OCI-LY1 (cell line): ENCODE measurements at regions not wholly inside any gene's neighbourhood (a gene's known extent, or its start where the extent isn't known, plus 50 kb on each side); places are given as distances from the start of the nearest gene placed in this dataset.

Experiments
- H2AFZ ChIP-seq: fragments of 200-600 bp; sonication (generic), shearing (Covaris generic); 2 replicates; pipeline ENCODE4 v1.6.0; 2014; ENCODE audit warnings: antibody characterized with exemption, mild to moderate bottlenecking, low read length
- H3F3A ChIP-seq: fragments of 200-600 bp; sonication (generic), shearing (Covaris generic); 2 replicates; pipeline ENCODE4 v1.6.0; 2014; ENCODE audit warnings: mild to moderate bottlenecking, antibody characterized with exemption, low read length, moderate library complexity; ENCODE audit not compliant: insufficient read depth
- H3K27ac ChIP-seq: fragments of 200-600 bp; sonication (generic); 2 replicates; pipeline ENCODE4 v1.5.1; 2014; ENCODE audit warnings: low read length, mixed run types, mild to moderate bottlenecking, low read depth; ENCODE audit not compliant: poor library complexity, severe bottlenecking
- H3K27me3 ChIP-seq: fragments of 200-600 bp; sonication (generic); 2 replicates; pipeline ENCODE4 v1.6.0; 2014; ENCODE audit warnings: antibody characterized with exemption, mild to moderate bottlenecking, low read length, moderate library complexity; ENCODE audit not compliant: insufficient read depth
- H3K36me3 ChIP-seq: fragments of 200-600 bp; sonication (generic); 2 replicates; pipeline ENCODE4 v1.6.1; 2014; ENCODE audit warnings: mild to moderate bottlenecking, antibody characterized with exemption, low read length, moderate library complexity, mixed read lengths; ENCODE audit not compliant: insufficient read depth
- H3K4me1 ChIP-seq: fragments of 200-600 bp; sonication (generic); 2 replicates; pipeline ENCODE4 v1.5.1; 2014; ENCODE audit warnings: mild to moderate bottlenecking, low read length, moderate library complexity; ENCODE audit not compliant: insufficient read depth, severe bottlenecking
- H3K4me2 ChIP-seq: fragments of 200-600 bp; sonication (generic), shearing (Covaris generic); 2 replicates; pipeline ENCODE4 v1.6.1; 2014; ENCODE audit warnings: low read length
- H3K4me3 ChIP-seq: fragments of 200-600 bp; sonication (generic); 2 replicates; pipeline ENCODE4 v1.5.1; 2014; ENCODE audit warnings: low read length, low read depth, mild to moderate bottlenecking, mixed read lengths; ENCODE audit not compliant: poor library complexity, severe bottlenecking
- H3K79me2 ChIP-seq: fragments of 200-600 bp; shearing (Covaris generic); 2 replicates; pipeline ENCODE4 v1.6.1; 2016; ENCODE audit warnings: mixed run types, low read length, mixed read lengths; ENCODE audit not compliant: insufficient read depth
- H3K9ac ChIP-seq: fragments of 200-600 bp; sonication (generic), shearing (Covaris generic); 2 replicates; pipeline ENCODE4 v1.6.1; 2014; ENCODE audit warnings: mild to moderate bottlenecking, low read length, mixed read lengths
- H3K9me2 ChIP-seq: fragments of 200-600 bp; sonication (generic), shearing (Covaris generic); 2 replicates; pipeline ENCODE4 v1.6.1; 2014; ENCODE audit warnings: low read depth, mild to moderate bottlenecking, low read length, mixed read lengths
- H3K9me3 ChIP-seq: fragments of 200-600 bp; shearing (Covaris generic); 2 replicates; pipeline ENCODE4 v1.6.1; 2014; ENCODE audit warnings: low read length, mixed read lengths
- H4K20me1 ChIP-seq: fragments of 200-600 bp; sonication (generic), shearing (Covaris generic); 2 replicates; pipeline ENCODE4 v1.6.0; 2016; ENCODE audit warnings: mild to moderate bottlenecking, low read length; ENCODE audit not compliant: insufficient read depth
- EZH2 ChIP-seq: fragments of 200-600 bp; sonication (generic), shearing (Covaris generic); IDR thresholded peaks from 2 replicates; pipeline ENCODE4 v1.8.0; 2017; ENCODE audit warnings: borderline replicate concordance, mixed run types, mild to moderate bottlenecking, antibody characterized with exemption, low read length, moderate library complexity, mixed read lengths
- TF ChIP-seq, protein P1 (sequence below): fragments of 200-600 bp; sonication (generic), shearing (Covaris generic); IDR thresholded peaks from 2 replicates; pipeline ENCODE4 v1.5.1; 2017; ENCODE audit warnings: mild to moderate bottlenecking, antibody characterized with exemption, low read length, moderate library complexity, mixed read lengths

DNA sequence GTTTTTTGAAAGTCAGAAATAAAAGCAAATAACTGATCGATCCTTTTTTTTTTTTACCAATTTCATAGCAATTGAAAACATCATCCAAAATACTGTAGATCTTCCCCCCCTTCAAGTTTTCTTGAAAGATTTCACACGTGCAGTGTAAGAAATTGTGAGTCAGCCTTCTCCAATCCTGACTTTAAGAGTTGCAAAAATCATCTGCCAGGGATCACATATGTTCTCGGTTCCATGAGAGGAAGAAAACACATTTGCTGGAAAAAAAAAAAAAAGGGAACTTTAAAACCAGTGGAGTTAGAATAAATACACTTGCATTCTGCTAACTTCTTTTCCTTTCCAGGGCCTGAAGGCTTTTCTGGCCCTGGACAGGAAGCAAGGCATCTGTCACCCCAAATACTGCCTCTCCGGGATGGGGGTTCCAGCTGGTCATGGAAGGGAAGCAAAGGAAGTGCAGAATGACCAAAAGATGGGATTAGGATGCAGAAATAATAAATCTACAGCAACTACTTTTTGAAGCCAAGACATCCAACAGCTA, 198.4 kb upstream of the KIAA1217 start:
- Histone ChIP-seq H3K79me2 (no peaks in the 10 kb centered on the region), H3K36me3 (no peaks in the 10 kb centered on the region), H2AFZ (no peak overlapping the region), H3F3A (no peaks in the 10 kb centered on the region), H3K4me3 (no peak overlapping the region), H3K9me2 (no peaks in the 10 kb centered on the region), H3K9me3 (no peaks in the 10 kb centered on the region), H3K4me2 (no peak overlapping the region), H4K20me1 (no peaks in the 10 kb centered on the region), H3K27me3 (no peaks in the 10 kb centered on the region), H3K27ac (no peak overlapping the region), H3K9ac (no peak overlapping the region), H3K4me1 (no peaks in the 10 kb centered on the region)
- TF ChIP-seq, protein P1, sequence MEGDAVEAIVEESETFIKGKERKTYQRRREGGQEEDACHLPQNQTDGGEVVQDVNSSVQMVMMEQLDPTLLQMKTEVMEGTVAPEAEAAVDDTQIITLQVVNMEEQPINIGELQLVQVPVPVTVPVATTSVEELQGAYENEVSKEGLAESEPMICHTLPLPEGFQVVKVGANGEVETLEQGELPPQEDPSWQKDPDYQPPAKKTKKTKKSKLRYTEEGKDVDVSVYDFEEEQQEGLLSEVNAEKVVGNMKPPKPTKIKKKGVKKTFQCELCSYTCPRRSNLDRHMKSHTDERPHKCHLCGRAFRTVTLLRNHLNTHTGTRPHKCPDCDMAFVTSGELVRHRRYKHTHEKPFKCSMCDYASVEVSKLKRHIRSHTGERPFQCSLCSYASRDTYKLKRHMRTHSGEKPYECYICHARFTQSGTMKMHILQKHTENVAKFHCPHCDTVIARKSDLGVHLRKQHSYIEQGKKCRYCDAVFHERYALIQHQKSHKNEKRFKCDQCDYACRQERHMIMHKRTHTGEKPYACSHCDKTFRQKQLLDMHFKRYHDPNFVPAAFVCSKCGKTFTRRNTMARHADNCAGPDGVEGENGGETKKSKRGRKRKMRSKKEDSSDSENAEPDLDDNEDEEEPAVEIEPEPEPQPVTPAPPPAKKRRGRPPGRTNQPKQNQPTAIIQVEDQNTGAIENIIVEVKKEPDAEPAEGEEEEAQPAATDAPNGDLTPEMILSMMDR, result no peak
- no peak for TF ChIP-seq EZH2

DNA sequence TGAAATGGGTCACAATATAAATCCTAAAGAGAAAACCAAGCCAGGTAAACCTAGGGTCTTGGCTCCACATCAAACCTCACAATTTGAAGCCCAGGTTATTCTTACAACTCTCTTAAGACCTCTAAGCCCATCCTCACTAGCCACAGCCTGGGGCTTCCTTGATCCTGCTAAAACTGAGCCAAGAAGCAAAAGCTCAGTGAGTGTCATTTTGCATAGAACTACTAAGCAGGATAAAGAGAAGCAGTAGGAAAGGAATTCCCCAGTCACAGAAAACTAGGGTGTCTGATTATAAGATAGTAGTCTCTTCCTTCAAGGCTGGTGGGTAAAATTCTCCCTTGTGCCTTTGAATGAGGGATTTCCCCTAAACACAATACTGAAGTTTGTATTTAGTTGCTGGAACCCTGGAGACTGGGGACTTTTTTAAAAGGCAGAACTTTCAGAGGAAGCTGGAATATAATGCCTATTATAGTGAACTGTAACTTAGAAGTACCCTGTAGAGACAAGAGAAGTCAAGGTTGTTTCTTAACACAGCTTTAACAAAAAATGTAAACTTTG, 196.6 kb upstream of the KIAA1217 start:
- H3K4me1 ChIP-seq, result no peaks in the 10 kb centered on the region
- no peak overlapping the region for H2AFZ ChIP-seq
- H3K4me2 ChIP-seq, result no peak overlapping the region

DNA sequence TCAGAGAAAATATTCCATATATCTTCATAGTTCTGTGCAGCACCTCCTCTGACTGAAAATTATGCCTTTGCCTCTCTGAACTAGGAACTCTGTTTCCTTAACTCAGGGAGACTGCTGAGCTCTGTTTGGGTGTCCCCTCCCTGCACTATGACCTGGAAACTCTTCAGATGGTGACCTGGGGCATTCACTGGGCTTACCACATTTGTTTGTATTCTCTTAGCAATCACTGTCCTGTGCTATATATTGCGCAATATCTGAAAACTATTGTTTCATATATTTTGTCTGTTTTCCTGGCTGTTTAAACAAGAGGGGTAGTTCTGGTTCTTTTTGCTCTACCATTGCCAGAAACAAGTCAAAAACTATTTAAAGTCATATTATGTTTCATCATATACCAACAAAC, 181.8 kb upstream of the KIAA1217 start:
- H3K36me3 ChIP-seq, result no peaks in the 10 kb centered on the region
- no peaks in the 10 kb centered on the region for H3K9me3 ChIP-seq
- no peaks in the 10 kb centered on the region for H3F3A ChIP-seq
- H3K27ac ChIP-seq, result no peak overlapping the region
- no peaks in the 10 kb centered on the region for H3K4me1 ChIP-seq
- H4K20me1 ChIP-seq, result no peaks in the 10 kb centered on the region
- H3K4me2 ChIP-seq, result no peak overlapping the region
- H3K79me2 ChIP-seq, result no peaks in the 10 kb centered on the region
- H3K27me3 ChIP-seq, result no peaks in the 10 kb centered on the region
- TF ChIP-seq EZH2, result no peak
- TF ChIP-seq, protein P1, result no peak
- no peaks in the 10 kb centered on the region for H3K9me2 ChIP-seq
- H3K4me3 ChIP-seq, result no peak overlapping the region
- H3K9ac ChIP-seq, result no peak overlapping the region
- H2AFZ ChIP-seq, result no peak overlapping the region

More for the DNA sequence above, 196.6 kb upstream of the KIAA1217 start:
- Histone ChIP-seq H3K27ac (no peak overlapping the region), H3K36me3 (no peaks in the 10 kb centered on the region), H3K27me3 (no peaks in the 10 kb centered on the region), H3F3A (no peaks in the 10 kb centered on the region), H3K79me2 (no peaks in the 10 kb centered on the region), H3K9me3 (no peaks in the 10 kb centered on the region), H4K20me1 (no peaks in the 10 kb centered on the region), H3K4me3 (no peak overlapping the region), H3K9me2 (no peaks in the 10 kb centered on the region), H3K9ac (no peak overlapping the region)
- no peak for TF ChIP-seq EZH2
- TF ChIP-seq, protein P1, result no peak
